Epithelial cell of esophagus (primary cell): ENCODE measurements at regions not wholly inside any gene's neighbourhood (a gene's known extent, or its start where the extent isn't known, plus 50 kb on each side); places are given as distances from the start of the nearest gene placed in this dataset.
"Not testable (repeated sequence)": the region's sequence is repeated elsewhere in the genome, so short reads cannot be mapped to it uniquely, and the experiment has no call there.

Experiments
- DNase-seq: peaks from one replicate; pipeline ENCODE4 v3.0.0; 2010; ENCODE audit warnings: low read depth
- H3K4me3 ChIP-seq: 2 replicates; pipeline ENCODE4 v1.5.1; 2011; ENCODE audit warnings: mild to moderate bottlenecking, low read length, control low read depth
- TF ChIP-seq, protein P1 (sequence below): IDR thresholded peaks from 2 replicates; pipeline ENCODE4 v1.5.1; 2011; ENCODE audit warnings: low read depth, mild to moderate bottlenecking, low read length, control low read depth, inconsistent platforms; ENCODE audit not compliant: insufficient read depth; ENCODE audit errors: missing control alignments

DNA sequence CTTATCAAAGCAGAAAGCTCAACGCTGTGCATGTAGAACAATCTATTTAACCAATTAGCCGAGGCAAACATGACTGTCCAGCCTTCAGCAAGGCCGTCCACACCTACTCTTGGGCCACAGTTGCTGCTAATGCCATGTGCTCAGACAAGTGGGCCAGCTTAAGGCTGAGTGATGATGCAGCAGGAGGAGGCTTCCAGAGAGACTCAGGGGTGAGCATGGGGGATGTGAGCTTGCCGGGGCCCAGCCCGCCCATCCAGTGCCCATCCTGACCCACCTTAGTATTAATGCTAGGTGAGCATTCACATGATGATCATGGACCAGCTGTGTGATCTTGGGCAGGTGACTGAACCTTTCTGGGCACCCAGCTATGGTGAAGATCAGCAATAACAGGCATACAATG lies 150.1 kb downstream of the TPRA1 start:
- TF ChIP-seq, protein P1, sequence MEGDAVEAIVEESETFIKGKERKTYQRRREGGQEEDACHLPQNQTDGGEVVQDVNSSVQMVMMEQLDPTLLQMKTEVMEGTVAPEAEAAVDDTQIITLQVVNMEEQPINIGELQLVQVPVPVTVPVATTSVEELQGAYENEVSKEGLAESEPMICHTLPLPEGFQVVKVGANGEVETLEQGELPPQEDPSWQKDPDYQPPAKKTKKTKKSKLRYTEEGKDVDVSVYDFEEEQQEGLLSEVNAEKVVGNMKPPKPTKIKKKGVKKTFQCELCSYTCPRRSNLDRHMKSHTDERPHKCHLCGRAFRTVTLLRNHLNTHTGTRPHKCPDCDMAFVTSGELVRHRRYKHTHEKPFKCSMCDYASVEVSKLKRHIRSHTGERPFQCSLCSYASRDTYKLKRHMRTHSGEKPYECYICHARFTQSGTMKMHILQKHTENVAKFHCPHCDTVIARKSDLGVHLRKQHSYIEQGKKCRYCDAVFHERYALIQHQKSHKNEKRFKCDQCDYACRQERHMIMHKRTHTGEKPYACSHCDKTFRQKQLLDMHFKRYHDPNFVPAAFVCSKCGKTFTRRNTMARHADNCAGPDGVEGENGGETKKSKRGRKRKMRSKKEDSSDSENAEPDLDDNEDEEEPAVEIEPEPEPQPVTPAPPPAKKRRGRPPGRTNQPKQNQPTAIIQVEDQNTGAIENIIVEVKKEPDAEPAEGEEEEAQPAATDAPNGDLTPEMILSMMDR: no peak
- no peak for DNase-seq
- no peak overlapping the region for H3K4me3 ChIP-seq

DNA sequence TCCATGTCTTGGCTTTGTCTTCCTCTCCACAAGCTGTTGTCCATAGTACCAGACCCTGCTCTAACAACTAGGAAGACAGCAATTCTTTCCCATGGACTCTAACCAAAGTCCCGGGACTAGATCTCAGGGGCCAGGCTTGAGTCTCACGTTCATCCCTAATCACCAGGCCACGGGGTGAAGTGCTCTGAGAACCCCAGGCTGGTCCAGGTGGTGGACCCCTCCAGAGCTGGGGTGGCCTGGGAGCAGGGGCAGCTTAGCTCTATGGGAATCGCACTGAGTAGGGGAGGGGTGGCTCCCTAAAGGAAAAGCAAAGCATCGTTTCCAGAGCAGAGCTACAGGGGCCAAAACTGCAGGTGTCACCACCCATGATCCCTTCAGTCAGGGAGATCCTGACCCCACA lies 150.9 kb downstream of the TPRA1 start:
- no peak overlapping the region for H3K4me3 ChIP-seq
- TF ChIP-seq, protein P1: no peak
- no peak for DNase-seq

DNA sequence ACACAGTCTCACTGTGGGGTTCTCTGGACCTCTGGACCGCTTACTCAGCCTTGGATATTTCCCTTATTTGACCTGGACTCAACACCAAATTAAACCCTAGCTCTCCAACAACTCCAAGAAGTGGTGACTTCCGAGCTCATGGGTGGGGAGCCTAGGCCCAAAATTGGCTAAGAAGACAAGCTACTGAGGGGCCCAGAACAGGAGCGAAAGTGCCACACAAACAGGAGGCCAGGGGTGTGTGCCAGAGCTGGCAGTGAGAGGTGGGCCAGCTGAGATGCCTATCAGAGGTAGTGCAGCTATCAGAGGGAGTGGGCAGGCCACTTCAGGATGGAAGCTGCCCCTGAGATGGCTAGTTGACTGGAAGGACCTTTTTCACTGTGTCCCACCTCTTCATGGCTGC lies 151.1 kb upstream of the PRR20G start:
- no peak overlapping the region for H3K4me3 ChIP-seq
- DNase-seq: no peak
- TF ChIP-seq, protein P1: no peak

DNA sequence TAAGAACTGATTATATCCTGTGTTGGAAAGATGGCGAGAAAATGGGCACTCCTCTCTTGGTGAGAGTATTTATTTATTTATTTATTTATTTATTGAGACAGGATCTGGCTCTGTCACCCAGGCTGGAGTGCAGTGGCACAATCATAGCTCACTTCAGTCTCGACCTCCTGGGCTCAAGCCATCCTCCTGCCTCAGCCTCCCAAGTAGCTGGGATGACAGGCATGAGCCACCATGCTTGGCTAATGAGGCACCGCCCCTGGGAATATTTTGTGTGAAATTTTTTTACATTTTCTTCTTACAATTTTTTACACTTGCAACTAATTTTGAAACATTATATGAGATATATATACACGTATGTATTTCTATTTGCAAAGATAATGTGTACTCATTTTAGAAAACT lies 150.5 kb upstream of the PRR20G start:
- no peak overlapping the region for H3K4me3 ChIP-seq
- TF ChIP-seq, protein P1: no peak
- no peak for DNase-seq

DNA sequence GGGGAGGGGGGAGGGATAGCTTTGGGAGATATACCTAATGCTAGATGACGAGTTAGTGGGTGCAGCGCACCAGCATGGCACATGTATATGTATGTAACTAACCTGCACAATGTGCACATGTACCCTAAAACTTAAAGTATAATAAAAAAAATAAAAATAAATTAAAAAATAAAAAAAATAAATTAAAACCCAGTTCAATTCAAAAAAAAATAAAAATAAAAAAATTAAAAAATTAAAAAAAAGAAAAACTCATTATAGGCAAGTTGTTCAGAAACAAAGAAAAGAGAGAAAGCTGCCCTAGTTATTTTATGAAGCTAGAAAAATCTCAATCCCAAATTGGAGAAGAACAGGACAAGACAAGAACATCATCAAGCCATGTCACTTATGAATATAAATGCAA lies 147.5 kb upstream of the PRR20G start:
- DNase-seq, H3K4me3 ChIP-seq: not testable (repeated sequence)

DNA sequence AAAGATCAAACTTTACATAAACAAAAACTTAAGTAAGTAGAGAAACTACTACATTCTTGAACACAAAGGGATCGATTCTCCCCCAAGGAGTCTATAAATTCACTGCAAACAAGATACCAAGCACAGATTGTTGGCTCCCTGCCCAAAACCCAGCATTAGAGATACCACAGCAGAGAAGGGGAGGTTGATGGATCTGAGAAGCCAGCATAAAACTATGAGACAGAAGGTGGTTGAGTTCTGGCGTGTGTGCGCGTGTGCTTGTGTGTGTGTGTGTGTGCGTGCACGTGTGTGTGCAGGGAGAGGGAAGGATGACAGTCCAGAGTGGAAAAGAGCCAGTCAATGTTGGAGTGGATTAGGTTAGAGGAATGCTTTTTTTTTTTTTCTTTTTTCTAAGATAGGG lies 143.2 kb upstream of the PRR20G start:
- TF ChIP-seq, protein P1: no peak
- no peak for DNase-seq

DNA sequence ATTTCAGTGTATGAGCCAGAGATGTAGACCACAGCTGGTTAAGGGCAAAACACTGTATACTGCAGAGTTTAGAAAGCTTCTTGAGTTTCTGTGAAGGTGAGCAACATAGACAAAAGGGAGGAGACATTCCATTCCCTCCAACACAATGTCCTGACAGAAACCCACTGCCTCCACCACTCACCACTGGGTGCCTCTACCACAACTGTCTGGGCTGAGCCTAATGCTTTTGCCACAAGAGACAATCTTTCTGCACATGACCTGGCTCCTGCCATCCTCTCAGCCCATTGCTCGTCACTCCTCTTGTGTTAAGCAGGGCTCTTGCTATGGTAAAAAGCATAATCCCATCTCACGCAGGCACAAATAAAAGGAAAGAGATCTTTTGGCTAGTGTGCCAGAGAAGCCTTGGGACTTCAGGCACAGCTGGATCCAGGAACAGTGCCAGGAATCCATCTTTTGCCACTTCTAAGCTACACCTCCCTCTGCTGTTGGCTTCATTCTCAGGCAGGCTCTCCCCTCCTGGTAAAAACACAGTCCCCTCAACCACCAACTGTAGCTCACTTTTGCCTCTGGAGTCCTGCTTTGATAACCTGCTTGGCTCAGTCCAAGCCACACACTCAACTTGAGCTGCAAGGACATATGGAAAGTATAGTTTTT lies 140.6 kb upstream of the PRR20G start:
- no peak for DNase-seq
- no peak overlapping the region for H3K4me3 ChIP-seq
- TF ChIP-seq, protein P1: no peak

More for the DNA sequence above, 143.2 kb upstream of the PRR20G start:
- no peak overlapping the region for H3K4me3 ChIP-seq
